D721Med (cell line): ENCODE measurements at regions not wholly inside any gene's neighbourhood (a gene's known extent, or its start where the extent isn't known, plus 50 kb on each side); places are given as distances from the start of the nearest gene placed in this dataset.

Source experiments
- DNase-seq: peaks from one replicate; pipeline ENCODE4 v3.0.0; 2011; ENCODE audit warnings: low spot score; ENCODE audit not compliant: insufficient read length
- FAIRE-seq: peaks from 2 replicates; lab custom pipeline; 2011; peaks lifted over from hg19 to GRCh38; lab: Jason Lieb, UNC
- CTCF ChIP-seq: IDR thresholded peaks from 2 replicates; pipeline ENCODE4 v1.5.1; 2012; ENCODE audit warnings: mild to moderate bottlenecking, control low read depth; ENCODE audit not compliant: insufficient read depth; ENCODE audit errors: missing control alignments

- no peak for FAIRE-seq
- TF ChIP-seq CTCF: no peak
- no peak for DNase-seq
Observed at GRCh38 chr6:134510920-134511319, 193.0 kb upstream of the SGK1 start.

- TF ChIP-seq CTCF: no peak
- no peak for DNase-seq
- FAIRE-seq: no peak
Observed at GRCh38 chr6:134510142-134510541, 192.2 kb upstream of the SGK1 start.

GRCh38 chr6:134508862-134509498 is 191.1 kb upstream of the SGK1 start:
- no peak for TF ChIP-seq CTCF
- FAIRE-seq (no peak), DNase-seq (no peak)

- DNase-seq (no peak), FAIRE-seq (no peak)
- TF ChIP-seq CTCF: no peak
Observed at GRCh38 chr6:134506162-134506561, 188.2 kb upstream of the SGK1 start.

GRCh38 chr6:134503585-134504281 is 185.8 kb upstream of the SGK1 start:
- FAIRE-seq (no peak), DNase-seq (no peak)
- TF ChIP-seq CTCF: no peak

- no peak for DNase-seq
- FAIRE-seq: no peak
- no peak for TF ChIP-seq CTCF
Observed at GRCh38 chr6:134502614-134503549, 185.0 kb upstream of the SGK1 start.
